Erythroblast (primary cell): ENCODE measurements at regions not wholly inside any gene's neighbourhood (a gene's known extent, or its start where the extent isn't known, plus 50 kb on each side); places are given as distances from the start of the nearest gene placed in this dataset.
"Not testable (repeated sequence)": the region's sequence is repeated elsewhere in the genome, so short reads cannot be mapped to it uniquely, and the experiment has no call there.

Experiments
- GATA1 ChIP-seq: IDR thresholded peaks from 2 replicates; pipeline ENCODE4 v1.6.1; 2011; ENCODE audit warnings: low read depth, mild to moderate bottlenecking, control low read depth, low read length, moderate library complexity
- POLR2A ChIP-seq: IDR thresholded peaks from 2 replicates; pipeline ENCODE4 v1.6.1; 2011; ENCODE audit warnings: mild to moderate bottlenecking, low read length

DNA sequence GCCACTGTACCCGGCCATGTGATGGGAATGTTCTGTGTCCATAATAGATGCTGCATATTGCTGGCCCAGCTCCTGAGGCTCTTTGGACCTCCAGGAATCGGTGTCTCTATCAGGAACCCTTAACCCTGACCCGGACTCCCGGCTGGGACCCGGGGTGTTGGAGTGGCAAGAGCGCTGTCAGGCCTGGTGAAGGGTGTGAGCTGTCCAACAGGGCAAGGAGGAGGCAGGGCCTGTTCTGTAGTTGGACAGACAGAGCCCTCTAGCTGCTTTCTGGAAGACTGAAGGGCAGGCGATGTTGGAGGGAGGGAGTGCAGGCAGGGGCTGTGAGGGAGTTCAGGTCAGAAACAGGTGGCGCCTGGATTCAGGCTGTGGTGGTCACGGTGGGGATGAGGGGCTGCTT lies 3082.3 kb downstream of the RPIA start:
- not testable (repeated sequence) for TF ChIP-seq POLR2A, GATA1
